ENCODE measurements at regions not wholly inside any gene's neighbourhood (a gene's known extent, or its start where the extent isn't known, plus 50 kb on each side); places are given as distances from the start of the nearest gene placed in this dataset.

DNA sequence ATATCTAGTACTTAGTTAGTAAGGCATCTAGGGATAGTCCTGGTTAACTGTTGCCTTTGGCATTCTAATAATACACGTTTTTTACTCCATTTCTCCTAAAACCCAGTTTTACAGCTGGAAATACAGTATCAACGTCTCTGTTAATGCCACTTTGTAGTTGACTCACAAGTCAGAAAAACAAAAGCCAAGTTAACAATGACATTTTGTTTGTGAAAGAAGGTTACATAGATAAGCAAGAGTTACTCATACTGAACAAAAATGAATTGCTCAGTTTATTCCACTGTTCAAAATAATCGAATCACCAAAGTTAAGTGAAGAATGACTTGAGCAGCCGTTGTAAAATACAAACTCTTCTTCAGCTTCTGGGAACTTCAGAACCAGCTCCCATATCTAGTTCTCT lies 540.3 kb downstream of the ETS1 start:
- Histone ChIP-seq H3K36me3 (no peaks in the 10 kb centered on the region), H3K27me3 (no peaks in the 10 kb centered on the region), H3K4me1 (no peaks in the 10 kb centered on the region), H3K4me3 (no peak overlapping the region), H3K9me3 (no peaks in the 10 kb centered on the region), H3K27ac (no peak overlapping the region)
- TF ChIP-seq, protein P1, sequence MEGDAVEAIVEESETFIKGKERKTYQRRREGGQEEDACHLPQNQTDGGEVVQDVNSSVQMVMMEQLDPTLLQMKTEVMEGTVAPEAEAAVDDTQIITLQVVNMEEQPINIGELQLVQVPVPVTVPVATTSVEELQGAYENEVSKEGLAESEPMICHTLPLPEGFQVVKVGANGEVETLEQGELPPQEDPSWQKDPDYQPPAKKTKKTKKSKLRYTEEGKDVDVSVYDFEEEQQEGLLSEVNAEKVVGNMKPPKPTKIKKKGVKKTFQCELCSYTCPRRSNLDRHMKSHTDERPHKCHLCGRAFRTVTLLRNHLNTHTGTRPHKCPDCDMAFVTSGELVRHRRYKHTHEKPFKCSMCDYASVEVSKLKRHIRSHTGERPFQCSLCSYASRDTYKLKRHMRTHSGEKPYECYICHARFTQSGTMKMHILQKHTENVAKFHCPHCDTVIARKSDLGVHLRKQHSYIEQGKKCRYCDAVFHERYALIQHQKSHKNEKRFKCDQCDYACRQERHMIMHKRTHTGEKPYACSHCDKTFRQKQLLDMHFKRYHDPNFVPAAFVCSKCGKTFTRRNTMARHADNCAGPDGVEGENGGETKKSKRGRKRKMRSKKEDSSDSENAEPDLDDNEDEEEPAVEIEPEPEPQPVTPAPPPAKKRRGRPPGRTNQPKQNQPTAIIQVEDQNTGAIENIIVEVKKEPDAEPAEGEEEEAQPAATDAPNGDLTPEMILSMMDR (IDR thresholded peaks at IDR 0.05) = no peak
- no peak for DNase-seq (ENCODE audit: low spot score)

DNA sequence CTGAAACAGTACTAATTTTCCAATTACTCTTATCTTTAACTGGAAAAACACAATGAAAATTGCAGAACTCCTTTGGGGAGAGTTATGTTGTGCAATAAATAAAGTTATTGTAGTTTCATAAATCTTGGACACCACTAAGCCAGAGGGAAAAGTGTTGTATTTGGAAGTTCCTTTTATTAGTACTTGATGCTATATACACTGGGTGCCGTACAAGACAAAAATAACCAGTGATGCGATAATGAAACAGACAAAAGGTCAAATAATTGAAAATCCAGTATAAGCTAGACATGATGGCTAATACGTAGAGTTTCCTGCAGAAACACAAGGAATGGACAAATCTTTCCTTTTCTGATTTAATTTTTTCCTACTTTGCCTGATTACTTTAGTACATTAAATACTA lies 541.1 kb downstream of the ETS1 start:
- no peaks in the 10 kb centered on the region for H3K27me3 ChIP-seq
- DNase-seq (ENCODE audit: low spot score) = no peak
- H3K36me3 ChIP-seq = no peaks in the 10 kb centered on the region
- H3K4me1 ChIP-seq = no peaks in the 10 kb centered on the region
- no peak overlapping the region for H3K27ac ChIP-seq
- no peaks in the 10 kb centered on the region for H3K9me3 ChIP-seq
- TF ChIP-seq, protein P1 (IDR thresholded peaks at IDR 0.05) = no peak
- H3K4me3 ChIP-seq = no peak overlapping the region

DNA sequence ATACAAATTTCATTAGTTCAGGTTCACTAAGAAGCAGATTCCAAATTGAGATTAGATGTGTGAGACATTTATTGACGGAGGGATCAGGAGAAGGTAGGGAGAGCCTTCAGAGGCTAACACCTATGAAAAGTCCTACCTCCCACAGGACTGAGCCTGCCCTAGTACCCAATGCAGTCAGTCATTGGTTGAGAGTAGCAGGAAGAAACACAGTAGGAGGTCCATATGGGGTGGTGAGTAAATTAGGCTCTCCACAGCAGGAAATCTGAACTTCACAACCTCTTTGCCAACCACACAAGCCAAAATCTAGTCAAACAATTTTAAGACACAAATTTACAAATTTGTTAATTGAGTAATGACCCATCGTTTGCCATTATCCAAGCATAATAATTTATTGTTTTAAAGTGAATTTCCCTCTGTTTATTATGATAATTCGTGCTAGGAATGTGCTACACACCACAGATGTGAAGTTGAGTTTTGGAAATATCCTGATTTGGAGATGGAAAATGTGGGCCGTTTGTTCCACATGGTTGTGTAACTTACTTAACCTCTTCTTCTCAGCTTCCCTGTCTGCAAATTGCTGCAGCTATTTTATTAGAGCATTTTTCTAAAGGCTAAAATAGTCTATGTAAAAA lies 542.1 kb downstream of the ETS1 start:
- TF ChIP-seq, protein P1 (IDR thresholded peaks at IDR 0.05) = no peak
- Histone ChIP-seq H3K4me3 (no peak overlapping the region), H3K27ac (no peak overlapping the region), H3K4me1 (no peaks in the 10 kb centered on the region), H3K36me3 (no peaks in the 10 kb centered on the region), H3K27me3 (no peaks in the 10 kb centered on the region), H3K9me3 (no peaks in the 10 kb centered on the region)
- no peak for DNase-seq (ENCODE audit: low spot score)

DNA sequence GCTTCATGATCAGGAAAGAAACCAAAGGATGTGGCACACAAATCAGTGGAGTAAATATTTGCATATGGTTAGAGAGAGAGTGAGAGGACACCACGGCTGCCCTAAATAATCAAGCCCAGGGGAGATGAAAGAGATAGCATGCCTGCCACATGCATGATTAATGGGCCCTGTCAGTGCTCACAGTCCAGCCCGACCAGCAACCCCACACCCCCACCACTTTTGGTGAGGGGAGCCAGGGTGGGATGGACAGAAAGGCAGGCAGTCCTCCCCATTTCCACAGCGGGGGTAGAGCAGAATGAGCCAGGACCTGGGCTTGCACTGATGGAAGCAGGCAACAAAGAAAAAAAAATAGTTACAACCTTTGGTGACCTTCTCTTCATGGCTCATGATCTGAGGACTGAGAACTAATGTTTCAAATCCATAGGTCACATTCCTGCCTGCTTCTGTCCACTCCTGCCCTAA lies 545.0 kb downstream of the ETS1 start:
- TF ChIP-seq, protein P1 (IDR thresholded peaks at IDR 0.05) = no peak
- H3K27me3 ChIP-seq = no peaks in the 10 kb centered on the region

DNA sequence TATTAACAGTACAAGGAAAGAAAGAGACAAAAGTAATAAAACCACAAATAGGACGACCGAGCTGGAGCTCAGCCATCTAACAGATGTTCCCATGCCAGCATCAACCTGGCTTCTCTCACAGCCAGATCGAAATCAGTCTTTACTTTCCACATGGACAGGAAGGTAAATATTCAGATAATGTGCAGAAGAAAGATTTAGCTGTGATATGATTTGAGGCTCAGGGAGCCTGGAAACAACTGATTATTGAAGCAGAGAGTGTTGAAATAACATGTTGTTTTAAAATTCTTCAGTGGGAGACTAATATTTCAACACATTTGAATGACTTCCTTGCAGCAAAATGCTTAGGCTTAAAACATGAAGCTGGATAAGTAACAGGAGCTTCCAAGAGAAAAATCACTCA lies 546.8 kb downstream of the ETS1 start:
- no peaks in the 10 kb centered on the region for H3K4me1 ChIP-seq
- no peaks in the 10 kb centered on the region for H3K36me3 ChIP-seq
- H3K4me3 ChIP-seq = no peak overlapping the region
- no peaks in the 10 kb centered on the region for H3K27me3 ChIP-seq
- H3K27ac ChIP-seq = no peak overlapping the region
- no peaks in the 10 kb centered on the region for H3K9me3 ChIP-seq
- no peak for DNase-seq (ENCODE audit: low spot score)
- TF ChIP-seq, protein P1 (IDR thresholded peaks at IDR 0.05) = no peak

More for the DNA sequence above, 545.0 kb downstream of the ETS1 start:
- no peak overlapping the region for H3K4me3 ChIP-seq
- no peak for DNase-seq (ENCODE audit: low spot score)
- no peaks in the 10 kb centered on the region for H3K9me3 ChIP-seq
- H3K27ac ChIP-seq = no peak overlapping the region
- H3K36me3 ChIP-seq = no peaks in the 10 kb centered on the region
- H3K4me1 ChIP-seq = no peaks in the 10 kb centered on the region

Measured in right atrium auricular region (tissue), 2 donors.